ENCODE measurements at regions not wholly inside any gene's neighbourhood (a gene's known extent, or its start where the extent isn't known, plus 50 kb on each side); places are given as distances from the start of the nearest gene placed in this dataset.

DNA sequence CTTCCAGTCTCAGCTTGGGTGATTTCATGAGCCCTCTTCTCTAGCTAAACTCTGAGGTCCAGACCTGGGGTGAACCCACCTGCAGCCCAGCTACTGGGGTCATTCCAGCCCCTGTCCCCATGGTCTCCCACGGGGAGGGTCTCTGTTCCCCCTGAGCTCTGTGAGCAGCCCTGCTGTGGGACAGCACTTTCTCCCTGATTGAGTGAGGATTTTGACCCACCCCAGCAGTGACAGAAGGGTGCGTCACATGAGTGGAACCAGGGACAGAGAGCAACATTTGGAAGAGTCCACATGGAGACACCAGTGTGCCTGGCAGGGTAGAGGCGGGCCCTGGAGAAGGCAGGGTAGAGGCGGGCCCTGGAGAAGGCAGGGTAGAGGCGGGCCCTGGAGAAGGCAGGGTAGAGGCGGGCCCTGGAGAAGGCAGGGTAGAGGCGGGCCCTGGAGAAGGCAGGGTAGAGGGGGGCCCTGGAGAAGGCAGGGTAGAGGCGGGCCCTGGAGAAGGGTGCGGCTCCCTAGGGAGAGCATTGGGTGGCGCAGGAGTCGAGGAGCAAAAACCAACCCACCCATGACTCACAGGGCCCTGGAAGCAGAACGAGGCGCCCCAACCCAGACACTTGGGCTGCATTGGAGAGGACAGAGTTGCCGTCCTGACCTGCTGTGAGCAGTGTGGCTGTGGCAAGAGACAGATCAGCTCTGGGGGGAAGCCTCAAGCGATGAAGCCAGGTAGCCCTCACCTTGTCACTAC, 227.7 kb upstream of the B3GAT1 start:
- DNase-seq = no peak

DNA sequence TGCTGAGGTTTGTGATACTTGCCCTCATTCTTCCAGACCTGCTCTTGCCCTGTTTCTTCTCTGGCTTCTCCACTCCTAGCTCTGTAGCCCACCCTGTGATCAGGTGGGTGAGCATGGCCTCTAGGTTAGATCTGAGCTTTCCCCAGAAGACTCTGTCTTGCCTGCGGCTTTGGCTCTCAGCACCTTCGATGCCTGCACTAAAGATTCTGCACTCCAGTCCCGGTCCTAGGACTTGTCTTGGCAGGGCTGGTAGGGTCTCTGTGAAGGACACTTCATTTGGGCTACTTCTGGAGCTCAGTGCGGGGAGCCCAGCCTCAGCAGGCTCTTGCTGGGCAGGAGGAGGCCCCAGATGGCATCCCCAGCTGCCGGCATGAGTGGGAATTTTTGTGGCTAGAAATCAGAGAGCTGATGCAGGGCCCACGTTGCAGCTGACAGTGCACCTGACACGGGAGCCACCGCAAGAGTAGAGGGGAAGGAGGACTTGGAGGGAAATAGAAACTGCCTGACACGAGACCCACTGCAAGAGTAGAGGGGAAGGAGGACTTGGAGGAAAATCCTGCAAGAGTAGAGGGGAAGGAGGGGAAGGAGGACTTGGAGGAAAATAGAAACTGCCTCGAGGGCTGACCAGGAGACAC, 226.9 kb upstream of the B3GAT1 start:
- DNase-seq = no peak

DNA sequence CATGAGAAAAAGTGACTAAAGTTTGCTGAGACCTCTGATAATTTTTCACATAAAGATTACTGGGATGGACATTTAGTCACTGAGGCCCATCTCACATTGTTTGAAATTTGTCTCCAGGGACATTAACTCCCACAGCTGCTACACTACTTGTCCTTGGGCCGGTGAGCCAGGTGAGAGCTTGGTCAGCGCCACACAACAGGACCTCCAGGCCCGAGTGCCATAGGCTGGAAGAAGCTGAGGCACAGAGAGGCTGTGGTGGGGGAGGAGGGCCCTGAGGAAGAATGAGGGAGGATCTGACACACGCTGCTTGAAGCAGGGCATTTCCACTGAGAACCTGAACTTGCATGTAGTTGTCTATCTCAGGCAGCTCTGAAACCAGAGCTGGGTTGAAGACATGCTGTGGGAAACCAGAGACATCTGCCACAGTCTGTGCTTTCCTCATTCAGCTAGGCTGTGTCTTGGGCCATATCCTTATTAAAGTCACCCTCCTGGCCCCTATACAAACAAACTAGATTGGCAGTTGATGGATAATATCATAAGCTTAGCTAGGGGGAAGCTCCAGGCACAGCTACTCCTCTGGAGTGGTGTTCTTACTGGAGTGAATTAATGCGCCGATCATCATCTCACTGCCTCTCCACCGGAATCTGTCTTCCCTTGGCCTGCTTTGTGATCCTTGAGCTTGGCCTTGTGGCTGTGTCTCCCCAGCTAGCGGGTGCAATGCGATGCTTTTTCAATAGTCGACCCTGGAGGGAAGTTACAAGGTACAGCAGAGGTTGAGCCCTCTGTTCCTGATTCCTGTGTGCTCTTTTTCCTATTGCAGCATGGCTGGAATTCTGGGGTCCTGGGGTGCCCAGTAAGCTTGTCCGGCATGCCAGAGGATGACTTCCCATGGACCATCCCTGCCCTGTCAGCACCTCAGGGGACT, 225.3 kb upstream of the B3GAT1 start:
- DNase-seq = no peak

- no peak for DNase-seq
These were observed 224.0 kb upstream of the B3GAT1 start for GRCh38 chr11:134636071-134636470.

DNA sequence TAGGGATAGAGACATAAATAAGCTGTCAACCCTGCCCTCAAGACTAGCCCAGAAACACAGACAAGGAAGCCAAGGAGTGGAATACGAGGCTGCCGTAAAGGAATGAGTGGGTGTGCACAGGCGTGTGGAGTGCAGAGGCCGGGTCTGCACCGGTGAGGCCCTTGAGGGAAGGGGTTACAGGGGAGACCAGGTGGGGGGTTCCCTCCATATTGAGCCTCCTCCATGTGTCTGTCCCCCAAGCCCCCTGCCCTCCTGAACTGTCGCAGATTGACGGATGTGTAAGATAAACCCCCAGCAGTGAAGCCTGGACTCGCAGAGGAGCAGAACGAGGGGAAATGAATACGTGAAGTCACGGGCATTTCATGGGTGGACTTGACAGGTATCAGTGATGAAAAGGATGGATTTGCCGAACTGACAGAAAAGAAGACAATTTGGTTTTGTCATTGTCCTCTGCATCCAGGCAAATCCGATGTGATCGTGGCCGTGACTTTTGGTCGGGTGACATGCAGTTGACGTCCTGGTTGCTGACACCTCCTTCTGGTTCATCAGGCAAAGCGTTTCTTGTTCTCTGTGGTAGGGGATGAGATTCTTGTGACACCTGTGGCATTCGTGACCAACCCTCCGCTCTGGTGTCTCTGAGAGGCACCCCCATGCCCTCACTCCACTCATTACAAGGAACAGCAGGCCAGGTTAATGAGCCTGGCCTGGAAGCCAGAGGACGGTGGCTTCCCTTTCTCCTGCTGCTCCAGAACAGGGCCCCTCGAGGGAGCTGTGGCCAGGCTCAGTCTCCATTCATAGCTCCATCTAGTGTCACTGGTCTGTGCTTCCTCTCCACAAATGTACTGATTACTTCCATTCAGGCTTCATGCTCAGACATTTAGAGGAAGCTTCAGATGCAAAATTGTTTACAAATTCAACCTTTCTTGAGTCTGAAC, 223.1 kb upstream of the B3GAT1 start:
- DNase-seq = peak; percentile 68

DNA sequence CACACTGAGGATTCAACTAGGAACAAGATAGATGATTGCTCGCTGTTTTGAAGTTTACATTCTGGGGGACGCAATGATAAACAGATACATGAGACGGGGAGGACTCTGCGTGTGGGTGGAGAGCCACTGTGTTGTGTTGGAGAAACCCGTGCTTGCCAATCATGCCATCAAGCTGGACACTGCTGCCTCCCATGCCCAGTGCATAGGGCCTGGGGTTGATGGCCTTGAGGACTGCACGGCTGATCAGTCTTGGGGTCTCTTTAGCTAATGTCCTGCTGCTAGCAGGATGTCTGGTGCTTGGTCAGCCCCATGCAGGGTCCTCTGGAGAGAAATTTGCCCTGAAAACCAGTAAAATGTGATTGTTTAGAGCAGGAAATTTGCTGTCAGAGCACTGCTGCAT, 221.2 kb upstream of the B3GAT1 start:
- DNase-seq = no peak

GRCh38 chr11:134632347-134633119, 220.5 kb upstream of the B3GAT1 start:
- DNase-seq = no peak

DNA sequence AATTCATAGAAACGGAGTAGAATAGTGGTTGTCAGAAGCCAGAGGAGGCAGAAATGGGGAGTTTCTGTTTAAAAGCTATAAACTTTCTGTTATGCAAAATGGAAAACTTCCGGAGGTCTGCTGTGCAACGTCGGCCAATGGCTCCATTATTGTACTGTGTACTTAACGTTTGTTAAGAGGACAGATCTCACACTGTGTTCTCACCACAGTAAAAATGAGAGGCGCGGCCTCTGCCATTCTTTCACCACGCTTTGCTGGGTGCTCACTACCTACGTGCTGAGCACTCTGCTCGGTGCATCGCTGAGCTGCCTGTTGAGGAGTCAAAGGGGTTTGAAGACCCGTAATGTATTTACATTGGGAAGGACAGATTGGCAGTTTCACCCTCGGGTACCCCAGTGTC, 218.8 kb upstream of the B3GAT1 start:
- DNase-seq = no peak

DNA sequence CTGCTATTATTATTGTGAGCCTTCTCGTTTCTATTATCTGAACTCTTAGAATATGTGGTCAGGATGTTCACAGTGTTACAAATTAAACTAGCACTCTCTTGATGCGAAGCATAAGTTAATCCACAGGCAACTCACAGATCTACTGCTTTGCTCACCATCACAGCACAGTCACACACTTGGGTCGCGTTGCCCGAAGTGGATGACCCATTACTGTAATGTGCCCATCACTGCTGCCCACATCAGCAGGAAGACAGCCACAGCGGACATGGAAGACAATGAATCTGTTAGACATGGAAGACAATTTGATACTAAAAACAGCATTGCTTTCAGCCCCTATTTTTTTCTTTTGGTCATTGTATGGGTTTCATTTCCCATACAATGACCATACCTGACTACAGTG, 216.4 kb upstream of the B3GAT1 start:
- DNase-seq = no peak

- DNase-seq = no peak
These were observed 214.0 kb upstream of the B3GAT1 start for GRCh38 chr11:134626032-134626431.

- no peak for DNase-seq
These were observed 213.6 kb upstream of the B3GAT1 start for GRCh38 chr11:134625631-134626030.

DNA sequence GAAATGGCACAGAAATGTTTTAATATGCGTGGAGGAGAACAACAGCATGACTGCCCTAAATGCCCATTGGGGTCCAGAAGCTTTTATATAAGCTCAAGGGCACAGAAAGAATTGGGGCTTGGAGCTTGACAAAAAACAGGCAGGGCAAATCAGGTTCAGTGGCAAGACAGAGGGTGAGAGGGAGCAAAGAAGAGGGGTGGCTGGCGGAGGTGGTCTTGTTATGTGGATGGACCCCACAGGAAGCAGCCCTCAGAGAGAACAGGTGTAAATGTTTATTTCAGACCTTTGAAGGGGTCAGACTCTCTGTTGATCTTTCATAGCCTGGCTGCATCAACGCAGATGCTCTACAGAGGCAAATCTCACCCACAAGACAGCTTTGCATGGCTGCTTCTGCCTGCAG, 213.1 kb upstream of the B3GAT1 start:
- no peak for DNase-seq

DNA sequence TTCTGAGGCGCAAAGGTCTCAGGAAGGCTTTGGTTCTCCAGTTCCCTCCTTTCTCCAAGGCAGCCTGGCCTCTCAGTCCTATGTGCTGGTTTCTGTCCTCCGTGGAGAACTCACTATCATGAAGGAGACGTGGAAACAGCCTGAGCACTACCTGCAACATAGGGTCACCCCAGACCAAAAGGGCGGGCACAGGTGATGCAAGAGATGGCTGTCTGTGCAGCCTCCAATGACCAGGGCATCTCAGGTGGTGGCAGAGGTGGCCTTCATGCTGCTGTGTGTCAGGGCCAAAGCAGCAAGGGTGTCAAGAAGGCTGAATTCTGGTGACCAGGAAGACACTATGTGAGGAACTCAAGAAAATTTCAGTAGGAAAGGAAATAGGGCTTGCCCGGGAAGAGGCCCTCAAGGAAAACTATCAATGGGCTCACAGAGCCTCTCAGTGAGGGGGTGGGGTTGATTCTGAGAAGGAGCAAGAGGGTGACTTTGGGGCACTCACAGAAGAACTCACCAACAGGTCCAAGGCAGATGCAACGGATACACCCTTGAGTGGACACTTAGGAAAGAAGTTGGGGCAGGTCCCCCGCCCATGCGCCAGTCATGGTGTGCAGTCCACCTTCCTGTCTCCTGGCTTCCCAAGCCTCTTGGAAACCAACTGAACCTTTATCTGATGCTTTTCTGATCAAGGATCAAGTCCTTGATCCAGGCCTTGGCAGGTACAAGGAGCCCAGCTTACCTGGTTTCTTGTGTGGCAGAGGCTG, 212.3 kb upstream of the B3GAT1 start:
- DNase-seq = no peak

DNA sequence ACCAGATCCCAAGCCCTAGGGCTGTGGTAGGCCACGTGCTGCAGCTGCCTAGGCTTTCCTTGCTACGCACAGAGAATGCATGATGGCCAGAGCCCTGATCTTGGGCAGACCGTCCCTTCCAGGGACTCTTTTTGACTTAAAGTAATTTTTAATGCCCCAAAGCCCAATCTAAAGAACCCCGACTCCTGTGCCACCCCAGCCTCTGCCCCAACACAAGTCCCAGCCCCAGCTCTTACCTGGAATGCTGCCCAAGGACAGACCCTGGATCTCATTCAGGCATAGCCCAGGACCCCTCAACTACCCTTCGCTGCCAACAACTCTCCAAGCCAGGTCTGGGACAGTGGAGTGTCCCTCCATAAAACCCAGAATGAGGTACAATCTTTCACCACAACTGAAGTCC, 211.7 kb upstream of the B3GAT1 start:
- no peak for DNase-seq

GRCh38 chr11:134622458-134622857, 210.4 kb upstream of the B3GAT1 start:
- DNase-seq = no peak

GRCh38 chr11:134617360-134617759, 205.3 kb upstream of the B3GAT1 start:
- DNase-seq = no peak

GRCh38 chr11:134616038-134616437, 204.0 kb upstream of the B3GAT1 start:
- no peak for DNase-seq

- DNase-seq = no peak
These were observed 203.1 kb upstream of the B3GAT1 start for GRCh38 chr11:134615041-134615615.

DNA sequence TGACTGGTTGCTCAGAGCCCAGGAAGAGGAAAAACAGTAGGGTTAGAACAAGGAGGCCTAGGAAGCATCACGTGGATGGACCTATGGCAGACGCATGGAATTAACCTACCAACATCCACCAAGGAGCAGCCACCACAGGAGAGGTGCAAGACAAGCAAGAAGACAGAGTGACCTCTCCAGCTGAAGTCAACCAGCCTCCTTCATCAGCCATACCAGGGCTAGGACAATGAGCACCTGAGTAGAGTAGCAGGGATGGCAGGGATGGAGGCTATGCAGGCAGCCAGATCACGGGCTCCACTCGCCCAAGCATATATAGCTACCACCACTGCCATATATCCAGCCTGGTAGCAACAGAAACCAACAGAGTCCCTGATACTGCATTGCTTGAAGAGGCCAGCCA, 202.1 kb upstream of the B3GAT1 start:
- DNase-seq = no peak

DNA sequence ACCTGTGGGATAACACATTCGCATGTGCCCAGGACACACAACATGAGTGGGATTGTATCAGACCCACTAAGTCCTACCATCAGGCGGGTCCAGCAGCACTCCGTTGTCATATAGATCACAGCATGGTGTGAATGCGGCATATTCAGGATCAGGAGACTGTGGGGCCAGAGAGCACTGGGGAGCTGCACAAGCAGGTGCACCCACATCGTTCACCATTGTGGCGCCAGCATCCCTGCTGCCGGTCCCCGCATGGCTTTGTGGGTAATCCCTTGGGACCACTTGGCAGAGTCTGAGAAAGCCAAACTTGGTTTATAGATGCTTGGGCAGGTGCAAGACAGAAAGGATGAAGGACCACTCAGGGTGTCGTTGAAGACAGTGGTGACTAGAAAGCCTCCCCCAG, 201.6 kb upstream of the B3GAT1 start:
- DNase-seq = no peak
